GM18508 (cell line): ENCODE measurements at regions not wholly inside any gene's neighbourhood (a gene's known extent, or its start where the extent isn't known, plus 50 kb on each side); places are given as distances from the start of the nearest gene placed in this dataset.
A peak's percentile ranks its signal among the peaks of the same experiment; 100 is the strongest.

Experiments
- ATAC-seq: cut with Tn5 transposase; IDR thresholded peaks from one replicate; pipeline ENCODE4 v1.9.1; 2021; ENCODE audit warnings: moderate number of reproducible peaks; ENCODE audit not compliant: insufficient read depth, unreplicated experiment

DNA sequence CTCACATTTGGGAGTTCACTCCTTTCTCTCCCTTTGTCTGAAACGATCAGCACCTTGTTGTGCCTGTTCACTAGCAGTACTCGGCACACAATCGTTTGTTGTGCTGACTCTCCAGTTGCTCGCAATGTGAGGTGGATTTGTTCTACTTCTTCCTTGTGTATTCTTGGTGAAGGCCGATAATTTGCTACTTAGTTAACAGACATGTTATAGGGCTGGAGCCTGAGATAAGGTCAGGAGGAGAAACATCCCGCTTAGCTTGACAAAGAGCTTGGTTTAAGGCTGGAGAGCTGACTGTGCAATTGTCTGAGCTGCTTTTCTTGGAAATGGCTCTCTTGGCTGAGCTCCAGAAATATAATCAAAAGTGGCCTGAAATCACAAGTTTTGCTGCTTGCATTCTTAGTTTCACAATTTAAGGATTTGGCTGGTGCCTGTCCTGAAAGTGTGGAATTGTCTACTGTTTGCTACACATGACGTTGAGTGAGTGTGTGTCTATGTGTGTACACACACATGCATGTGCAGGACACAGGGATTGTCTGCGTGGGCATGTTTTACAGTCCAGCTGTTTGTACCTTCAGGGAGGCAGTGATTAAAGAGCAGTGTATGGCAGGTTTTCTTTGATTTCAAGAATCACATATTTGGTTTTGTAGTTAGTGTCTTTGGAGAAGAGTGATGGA is 77.7 kb downstream of the ARF6 start:
- ATAC-seq, result peak; percentile 11

DNA sequence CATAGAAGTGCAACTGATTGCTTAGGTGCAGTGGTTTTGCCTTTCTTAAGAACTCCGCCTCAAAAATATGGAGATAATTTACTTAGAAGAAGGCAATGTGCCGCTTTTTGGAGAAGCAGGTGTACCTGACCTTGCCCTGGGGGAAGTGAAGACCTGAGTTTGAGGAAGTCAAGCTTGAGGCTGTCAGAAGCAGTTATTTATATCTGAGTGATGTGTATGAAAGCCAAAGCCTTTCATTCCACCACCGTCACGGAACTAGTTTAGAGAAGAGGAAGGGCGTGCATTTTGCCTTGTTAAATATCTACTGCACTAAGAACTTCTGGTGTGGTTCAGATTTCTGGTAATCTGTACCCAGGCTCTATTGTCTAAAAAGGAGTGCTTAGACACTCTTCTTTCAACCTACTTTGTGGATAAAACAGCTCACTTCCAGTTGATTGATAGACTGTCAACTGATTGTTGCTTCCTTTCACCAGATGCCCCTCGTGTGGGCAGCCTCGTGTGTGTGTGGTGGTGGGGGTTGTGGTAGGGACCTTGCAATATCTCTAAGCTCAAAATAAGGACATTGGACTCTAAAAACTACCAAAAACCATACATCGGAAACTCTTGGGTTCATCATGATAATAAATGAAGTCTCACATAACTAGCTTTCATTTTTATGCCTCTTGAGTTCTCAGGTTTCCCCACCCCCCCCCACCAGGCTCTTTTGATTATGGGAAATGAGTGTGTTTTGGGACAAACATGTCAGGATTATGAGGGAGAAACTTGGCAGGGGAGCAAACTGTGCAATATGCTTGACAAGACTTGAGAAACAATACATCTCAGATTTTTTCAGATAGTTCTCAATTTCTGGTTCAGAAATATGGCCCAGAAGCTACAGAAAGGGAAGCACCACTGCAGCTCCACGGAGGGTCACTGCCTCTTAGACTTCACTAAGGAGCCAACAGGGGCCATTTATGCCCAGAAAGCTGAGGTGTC is 78.6 kb downstream of the ARF6 start:
- ATAC-seq, result peak; percentile 75

DNA sequence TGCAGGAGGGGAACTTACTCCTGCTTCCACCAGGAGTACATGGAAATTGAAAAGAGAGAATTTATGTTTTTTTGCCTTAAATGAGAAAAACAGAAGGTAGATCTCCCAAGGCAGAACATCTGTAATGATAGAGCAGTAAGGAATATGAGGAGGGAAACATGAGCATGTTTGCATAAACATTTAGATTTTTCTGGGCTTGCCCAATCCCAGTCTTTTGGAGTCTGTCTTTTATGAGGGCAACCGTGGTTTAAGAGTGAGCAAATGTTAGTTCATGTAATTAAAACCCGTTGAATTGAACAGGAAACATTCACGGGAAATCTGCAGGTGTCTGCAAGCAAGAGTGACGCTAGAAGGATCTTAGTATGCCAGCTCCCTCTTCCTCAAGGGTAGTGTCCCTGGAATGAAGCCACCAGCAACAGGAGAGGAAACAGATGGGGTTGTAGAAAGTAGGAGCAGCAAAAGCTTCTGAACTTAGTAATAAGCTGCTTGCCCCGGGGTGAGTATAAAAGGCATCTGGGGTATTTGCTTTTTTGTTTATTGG is 79.3 kb downstream of the ARF6 start:
- no peak for ATAC-seq

DNA sequence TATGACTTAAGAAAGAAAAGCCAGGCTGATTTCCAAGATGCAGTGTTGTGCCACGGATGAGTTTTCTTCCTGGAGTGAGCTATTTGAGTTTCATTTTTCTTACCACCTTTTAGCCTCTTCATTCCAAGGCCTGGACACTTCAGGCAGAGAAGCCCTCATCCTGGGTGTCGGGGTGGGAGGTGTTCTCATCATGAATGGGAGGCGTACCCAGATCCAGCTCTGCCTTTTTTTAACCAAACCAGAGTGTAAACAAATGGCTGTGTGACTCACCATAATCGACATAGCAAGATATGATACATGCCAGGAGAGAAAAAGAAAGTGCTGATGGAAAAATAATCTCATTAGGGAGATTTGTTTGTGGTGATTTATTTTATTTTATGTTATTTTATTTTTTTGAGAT is 79.9 kb downstream of the ARF6 start:
- ATAC-seq, result no peak

DNA sequence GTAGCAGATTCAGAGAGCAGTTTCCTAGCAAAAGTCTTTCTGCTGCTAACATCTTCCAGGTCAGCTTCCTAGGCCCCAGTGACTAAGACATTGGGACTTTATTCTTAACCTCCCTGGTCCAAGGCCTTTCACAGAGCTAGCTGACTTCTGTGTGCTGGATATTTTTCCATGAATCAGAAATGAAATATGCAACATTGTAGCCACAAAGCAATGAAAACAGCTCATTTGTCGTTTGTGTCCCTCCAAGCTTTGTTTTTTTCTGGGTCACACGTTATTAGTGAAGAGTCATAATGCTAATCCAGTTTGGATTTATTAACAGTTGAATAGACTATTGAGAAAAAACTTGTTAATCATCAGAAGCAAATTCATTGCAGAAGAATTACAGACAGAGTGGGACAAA is 82.4 kb downstream of the ARF6 start:
- no peak for ATAC-seq

DNA sequence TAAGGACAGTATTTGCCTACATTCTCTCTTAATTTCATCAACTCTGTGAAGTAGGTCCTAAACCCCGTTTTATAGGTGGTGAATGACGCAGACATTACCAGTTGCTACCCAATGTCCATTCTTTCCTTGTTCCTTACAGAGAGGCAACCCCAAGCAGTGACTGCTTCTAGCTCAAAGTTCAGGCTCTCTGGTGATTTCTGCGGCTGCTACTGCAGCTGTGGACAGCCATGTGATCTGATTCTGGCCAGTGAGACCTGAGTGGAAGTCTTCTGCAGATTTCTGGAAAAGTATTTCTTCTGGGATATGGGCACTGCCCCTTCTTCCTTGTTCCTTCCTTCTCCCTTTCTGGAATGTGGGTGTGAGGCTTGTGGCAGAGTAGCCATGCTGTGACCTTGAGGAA is 82.9 kb downstream of the ARF6 start:
- no peak for ATAC-seq

DNA sequence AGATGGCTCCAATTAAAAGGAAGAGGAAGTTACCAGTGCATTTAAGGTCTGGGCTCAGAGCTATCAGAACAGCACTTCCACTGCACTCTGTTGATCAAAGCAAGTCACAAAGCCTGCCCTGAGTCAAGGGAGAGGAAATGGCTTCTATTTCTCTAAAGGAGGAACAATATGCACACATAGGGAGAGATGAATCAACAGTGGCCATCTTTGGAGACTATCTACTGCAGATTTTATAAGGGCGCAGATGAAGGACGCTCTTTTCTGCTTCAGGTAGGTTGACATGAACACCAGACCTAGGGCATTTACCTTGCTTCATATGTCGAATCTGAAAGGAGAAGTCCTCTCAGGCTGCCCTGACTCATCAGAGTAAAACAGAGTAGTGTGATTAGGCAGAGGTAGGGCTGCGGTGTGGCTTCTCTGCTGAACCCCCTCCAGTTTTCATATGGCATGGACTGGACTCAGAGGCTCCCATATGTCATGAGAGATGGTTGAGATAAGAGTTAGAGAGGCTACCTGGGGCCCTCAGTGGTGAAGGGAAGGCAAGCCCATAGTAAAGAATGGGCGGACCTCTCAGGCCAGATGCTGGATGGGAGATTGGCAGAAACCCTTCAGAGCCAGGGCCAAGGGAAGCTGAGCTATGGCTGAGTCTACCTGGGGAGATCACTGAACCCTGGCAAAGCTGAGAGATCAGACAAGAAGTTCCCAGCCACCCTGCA is 84.4 kb downstream of the ARF6 start:
- ATAC-seq, result no peak

DNA sequence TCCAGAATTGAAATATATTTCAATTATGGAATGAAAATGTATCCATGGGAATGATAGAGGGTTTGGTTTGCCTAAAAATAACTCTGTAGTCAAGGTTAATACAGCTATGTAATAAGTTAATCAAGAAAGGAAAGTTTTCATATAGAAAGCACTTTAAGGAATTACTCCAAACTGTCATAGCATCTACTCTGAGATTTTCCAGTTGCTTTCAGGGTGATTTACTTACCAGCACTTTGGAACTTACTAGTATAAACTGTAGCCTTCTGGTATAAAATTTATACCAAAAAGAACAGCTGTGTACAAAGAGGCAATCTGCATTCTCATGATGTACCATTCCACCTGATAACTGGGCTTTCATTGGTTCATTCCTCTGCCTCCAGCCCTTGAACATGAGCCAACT is 87.1 kb downstream of the ARF6 start:
- no peak for ATAC-seq

DNA sequence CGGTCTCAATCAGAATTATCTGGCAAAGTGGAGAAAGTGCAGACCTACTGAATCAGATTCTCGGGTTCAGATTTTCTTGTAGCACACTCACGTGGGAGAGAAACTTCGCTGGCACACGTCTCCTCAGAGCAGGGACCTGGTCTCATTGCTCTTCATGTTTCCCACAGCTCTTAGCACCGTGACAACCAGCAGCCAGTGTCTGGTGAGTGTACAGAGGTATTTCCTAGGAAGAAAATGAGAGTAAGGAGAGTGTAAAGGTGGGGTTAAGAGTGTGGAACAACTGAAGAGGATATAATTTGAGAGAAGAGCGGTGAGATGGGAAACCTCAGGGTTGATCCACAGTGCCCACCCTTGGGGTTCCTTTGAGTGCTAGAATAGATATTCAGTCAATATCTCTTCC is 89.2 kb downstream of the ARF6 start:
- ATAC-seq, result no peak

DNA sequence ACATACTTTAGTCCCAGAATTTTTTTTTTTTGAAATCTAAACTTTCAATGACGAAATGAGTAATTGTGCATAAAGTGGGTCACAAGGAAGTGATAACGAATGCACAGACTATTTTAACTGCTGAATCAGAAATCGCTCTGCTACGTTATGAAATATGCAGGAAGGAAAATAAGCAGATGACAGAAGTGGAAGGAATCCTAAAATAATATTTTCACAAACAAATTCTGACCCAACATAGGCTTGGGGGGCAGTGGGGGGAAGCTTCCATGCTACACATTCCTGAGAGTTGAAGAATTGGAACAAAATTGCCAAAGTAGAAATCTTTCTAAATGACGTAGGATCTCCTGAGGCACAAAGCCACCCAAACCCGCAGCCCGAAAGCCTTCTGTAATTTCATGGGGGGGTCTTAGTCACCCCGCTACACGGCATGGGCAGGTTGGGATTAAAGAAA is 89.6 kb downstream of the ARF6 start:
- ATAC-seq, result no peak

DNA sequence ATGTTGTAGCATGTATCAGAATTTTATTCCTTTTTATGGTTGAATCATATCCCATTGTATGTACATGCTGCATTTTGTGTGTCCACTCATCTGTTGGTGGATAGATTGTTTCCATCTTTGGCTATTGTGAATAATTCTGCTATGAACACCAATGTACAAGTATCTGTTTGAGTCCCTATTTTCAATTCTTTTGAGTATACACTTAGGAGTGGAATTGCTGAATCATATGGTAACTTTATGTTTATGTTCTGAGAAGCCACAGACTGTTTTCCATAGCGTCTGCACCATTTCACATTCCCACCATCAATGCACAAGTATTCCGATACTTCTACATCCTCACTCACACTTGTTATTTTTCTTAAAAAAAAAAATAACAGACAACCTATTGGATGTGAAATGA is 91.5 kb downstream of the ARF6 start:
- no peak for ATAC-seq

DNA sequence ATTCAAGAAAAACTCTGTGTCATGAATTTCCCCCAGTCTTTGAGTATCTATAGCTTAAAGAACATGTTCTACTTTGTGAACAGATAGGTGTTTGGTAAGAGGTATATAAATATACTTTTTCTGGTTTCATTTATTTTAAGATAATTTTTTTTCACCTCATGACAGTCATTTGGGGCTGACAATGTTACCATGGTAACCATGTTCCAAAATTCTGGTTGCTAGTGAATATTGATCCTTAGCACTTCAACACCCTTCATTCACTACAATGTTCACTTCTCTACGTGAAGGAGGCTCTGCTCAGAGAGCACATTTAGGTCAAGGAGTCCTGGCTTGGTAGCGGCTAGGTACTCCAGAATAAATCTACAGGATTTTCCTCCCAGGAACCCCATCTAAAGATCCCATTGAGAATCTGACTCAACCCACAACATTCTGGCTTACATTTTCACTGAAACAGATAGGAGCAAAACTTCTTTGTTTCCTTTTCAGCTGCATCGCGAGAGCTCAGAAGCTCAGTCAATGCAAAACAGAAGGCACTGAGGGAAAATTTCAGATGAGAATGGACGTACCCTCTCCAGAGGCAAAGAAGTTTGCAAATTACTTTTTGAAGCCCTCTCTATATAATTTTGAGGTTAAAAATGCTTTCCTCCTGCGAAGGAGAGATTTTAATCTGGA is 93.6 kb downstream of the ARF6 start:
- no peak for ATAC-seq

DNA sequence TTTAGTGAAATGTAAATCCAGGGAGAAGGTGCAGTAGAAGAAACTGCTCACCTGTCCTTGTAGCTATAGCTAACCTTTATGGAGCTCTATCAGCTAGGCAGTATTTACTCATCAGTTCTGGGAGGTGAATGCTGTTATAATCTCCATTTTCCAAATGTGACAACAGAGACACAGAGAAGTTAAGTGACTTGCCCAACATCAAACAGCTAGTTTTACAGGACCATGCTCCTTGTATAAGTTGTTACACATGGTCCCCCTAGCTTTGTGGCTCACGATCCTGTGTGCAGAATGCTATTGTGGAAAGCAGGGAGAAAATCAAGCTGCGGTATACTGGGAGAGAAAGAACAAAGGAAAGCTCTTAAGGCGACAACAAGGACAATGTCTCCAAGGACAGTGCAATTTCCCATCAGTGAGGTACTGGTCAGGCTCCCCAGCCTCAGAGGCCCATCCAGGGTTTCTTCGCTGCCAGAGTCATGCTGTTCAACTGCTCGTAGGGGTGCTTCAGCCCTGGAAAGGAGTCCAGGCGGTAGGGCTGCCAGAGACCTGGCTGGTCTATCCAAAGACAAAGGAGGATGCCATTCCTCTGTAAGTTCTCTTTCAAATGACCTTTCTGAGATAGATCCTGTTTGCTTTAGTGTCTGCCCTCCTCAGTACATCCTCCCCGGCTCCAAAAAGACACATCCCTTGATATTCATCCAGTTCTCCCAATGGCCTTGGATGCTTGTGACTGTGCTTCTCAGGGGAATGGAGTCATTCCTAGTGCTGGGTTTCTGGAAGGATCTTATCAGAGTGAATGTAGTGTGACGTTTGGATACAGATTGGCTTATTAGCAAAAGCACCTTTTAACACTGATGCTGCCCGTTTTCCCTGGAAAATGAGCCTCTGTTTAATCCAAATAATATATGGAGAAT is 95.5 kb downstream of the ARF6 start:
- ATAC-seq, result no peak

DNA sequence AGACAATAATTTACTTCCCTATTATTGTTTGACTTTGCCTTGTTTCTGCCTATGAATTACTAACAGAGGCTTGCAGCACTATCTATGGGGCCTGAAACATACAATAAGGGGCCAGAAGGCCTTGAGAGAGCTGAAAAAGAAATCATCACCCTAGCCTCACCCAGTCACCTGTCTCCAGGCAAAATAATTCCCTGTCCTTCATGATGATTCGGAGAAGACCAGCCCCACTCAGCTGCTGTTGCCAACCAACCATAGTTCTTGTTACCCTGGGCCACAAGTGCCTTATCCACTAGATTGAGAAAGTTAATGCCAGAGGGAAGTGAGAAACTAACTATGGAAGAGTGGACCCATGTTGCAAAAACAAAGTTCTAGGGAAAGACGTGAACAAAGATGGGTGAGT is 97.1 kb downstream of the ARF6 start:
- ATAC-seq, result no peak

DNA sequence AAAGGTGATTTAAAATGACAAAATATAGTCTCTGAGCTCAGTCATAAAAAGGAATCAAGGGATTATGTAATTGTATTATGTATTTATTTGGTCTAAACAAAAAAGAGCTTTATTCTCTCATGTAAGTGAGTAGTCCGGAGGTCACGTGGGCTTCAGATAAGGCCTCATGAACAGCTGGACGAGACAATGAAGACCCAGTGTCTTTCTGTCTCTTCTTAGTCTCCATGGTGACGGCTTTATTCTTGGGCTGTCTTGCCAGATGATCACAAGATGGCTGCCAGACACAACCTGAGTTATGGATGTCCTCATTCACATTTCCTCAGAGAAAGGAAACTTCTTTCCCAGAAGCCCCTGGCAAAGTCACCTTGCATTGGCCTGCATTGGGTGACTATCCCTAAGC is 98.6 kb downstream of the ARF6 start:
- ATAC-seq, result no peak

DNA sequence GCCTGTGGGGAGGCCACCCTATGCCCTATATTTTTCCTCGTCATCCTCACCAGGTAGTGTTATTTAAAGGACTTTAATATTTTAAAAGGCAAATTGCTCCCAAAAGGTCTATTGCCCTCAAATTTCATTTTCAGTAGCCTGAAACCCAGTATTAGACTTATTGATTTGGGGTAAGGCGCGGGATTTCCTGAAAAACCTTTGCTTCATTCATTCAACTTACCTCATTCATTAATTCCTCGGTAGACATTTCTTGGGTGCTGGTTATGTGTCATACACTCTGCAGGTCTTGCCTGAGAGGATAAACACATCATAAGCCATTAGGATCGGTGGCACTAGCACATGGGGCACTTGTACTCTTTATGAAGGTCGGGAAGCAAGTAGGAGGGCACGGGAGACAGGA is 99.2 kb downstream of the ARF6 start:
- ATAC-seq, result no peak

DNA sequence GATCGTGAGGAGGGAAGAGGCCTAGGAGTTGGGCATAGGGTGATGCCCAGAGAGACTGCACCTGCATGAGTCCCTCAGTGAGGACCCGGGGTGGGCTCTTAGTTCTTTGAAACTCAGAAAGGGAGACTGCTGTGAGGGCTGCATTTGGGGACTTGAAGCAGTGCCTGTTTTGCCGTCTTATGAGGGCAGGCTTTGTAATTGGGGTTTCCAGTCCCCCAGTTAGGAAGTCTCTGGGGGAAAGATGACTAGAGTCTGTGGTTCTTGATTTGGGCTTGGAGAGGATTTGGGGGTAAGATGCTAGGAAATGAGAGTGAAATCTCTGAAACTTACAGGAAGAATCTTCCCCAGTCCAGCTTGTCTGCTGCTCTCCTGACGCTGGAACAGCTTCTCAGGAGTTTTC is 99.6 kb downstream of the ARF6 start:
- ATAC-seq, result no peak

DNA sequence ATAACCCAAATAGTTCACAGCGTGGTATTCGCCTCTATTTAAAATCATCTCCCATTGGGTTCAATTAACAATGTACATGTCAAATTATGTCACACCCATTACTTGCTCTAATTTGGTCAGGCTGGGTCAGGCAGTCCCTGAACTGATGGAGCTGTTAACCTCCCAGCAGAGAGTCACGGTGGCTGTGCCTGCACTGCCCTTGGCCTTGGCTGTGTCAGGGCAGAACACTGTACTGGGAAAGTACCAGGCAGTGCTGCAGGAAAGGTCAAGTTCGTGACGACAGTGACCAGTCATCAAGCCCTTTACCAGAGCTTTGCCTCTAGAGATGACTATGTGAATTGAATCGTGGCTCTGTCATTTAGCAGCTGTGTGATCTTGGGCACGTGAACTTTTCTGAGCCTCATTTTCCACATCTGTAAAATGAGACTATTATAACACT is 100.0 kb downstream of the ARF6 start:
- ATAC-seq, result peak; percentile 94

DNA sequence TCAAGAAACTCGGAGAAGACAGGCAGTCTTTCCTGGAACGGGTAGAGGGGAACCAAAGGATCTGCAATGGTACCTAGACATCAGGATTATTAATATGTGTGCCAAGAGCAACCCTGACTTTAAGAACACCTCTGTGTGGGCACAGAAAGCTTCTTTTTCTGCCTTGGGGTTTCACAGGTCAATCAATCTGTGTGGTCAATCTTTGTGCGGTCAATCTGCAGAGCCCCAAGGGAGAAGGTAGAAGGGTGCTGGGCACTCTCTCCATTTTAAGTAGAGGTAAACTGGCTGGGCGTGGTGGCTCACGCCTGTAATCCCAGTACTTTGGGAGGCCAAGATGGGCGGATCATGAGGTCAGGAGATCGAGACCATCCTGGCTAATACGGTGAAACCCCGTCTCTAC is 100.7 kb downstream of the ARF6 start:
- no peak for ATAC-seq
